ENCODE measurements at regions not wholly inside any gene's neighbourhood (a gene's known extent, or its start where the extent isn't known, plus 50 kb on each side); places are given as distances from the start of the nearest gene placed in this dataset.
"Not testable (repeated sequence)": the region's sequence is repeated elsewhere in the genome, so short reads cannot be mapped to it uniquely, and the experiment has no call there.

GRCh38 chr4:174183259-174183658 is 100.2 kb downstream of the FBXO8 start:
- DNase-seq (ENCODE audit: low spot score) = no peak

- no peak for DNase-seq (ENCODE audit: low spot score)
Observed at GRCh38 chr4:174181827-174182226, 101.6 kb downstream of the FBXO8 start.

- no peak for DNase-seq (ENCODE audit: low spot score)
Observed at GRCh38 chr4:174177536-174177935, 105.9 kb downstream of the FBXO8 start.

DNA sequence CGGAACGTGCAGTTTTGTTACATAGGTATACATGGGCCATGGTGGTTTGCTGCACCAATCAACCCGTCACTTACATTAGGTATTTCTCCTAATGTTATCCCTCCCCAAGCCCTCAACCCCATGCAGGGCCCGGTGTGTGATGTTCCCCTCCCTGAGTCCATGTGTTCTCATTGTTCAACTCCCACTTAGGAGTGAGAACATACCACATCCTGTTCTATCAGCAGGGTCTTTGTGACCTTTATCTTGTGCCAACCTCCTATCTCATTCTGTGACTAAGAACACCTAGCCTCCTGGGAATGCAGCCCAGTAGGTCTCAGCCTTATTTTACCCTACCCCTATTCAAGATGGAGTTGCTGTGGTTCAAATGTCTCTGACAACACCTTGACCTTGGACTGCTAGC is 107.6 kb downstream of the FBXO8 start:
- not testable (repeated sequence) for DNase-seq (ENCODE audit: low spot score)

DNA sequence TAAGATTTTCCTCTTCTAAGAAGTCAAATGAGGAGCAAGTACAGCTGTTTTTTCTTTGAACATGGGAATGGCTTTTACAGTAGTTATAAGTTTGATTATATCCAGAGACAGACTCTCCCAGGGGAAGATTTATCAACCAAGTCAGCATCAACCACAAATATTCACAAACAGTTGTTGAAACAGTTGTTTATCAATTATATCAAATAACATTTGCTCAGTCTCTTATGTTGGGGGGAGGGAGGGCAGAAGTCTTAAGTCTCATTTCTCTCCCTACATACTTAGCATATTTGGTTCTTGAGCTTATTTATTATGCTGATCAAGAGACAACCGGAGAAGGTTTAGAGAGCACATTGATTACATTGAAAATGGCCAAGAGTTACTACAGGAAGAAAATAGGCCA is 110.1 kb downstream of the FBXO8 start:
- no peak for DNase-seq (ENCODE audit: low spot score)

DNA sequence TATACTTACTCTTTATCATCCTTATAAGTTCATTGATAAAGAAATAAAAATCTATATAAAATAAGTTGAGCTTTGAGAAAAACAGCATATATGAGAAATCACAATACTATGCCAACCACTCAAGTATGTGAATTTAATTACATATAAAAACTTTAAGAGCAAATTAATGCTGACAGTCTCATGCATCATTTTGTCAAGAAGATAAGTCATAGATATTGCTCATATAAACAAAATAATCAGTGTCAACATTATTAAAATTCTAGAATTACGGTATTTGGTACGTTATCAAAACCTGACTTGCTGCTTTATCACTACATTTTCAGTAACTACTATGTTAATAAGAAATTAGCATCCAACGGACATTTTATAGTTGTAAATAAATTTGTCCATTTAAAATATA is 111.2 kb downstream of the FBXO8 start:
- DNase-seq (ENCODE audit: low spot score) = no peak

GRCh38 chr4:174170906-174171305 is 112.6 kb downstream of the FBXO8 start:
- no peak for DNase-seq (ENCODE audit: low spot score)

DNA sequence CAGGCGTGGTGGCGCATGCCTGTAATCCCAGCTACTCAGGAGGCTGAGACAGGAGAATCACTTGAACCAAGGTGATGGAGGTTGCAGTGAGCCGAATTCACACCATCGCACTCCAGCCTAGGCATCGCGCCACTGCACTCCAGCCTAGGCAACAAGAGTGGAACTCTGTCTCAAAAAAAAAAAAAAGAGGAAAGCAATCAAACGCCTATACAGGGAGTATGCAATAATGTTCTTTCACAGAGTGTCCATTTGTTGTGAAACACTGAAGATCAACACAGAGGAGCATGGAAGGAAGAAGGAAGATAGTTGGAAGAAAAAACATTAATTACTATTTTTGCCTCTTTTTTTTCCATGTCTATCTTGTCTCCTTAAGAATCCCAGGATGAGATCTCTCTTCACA is 113.4 kb downstream of the FBXO8 start:
- no peak for DNase-seq (ENCODE audit: low spot score)

DNA sequence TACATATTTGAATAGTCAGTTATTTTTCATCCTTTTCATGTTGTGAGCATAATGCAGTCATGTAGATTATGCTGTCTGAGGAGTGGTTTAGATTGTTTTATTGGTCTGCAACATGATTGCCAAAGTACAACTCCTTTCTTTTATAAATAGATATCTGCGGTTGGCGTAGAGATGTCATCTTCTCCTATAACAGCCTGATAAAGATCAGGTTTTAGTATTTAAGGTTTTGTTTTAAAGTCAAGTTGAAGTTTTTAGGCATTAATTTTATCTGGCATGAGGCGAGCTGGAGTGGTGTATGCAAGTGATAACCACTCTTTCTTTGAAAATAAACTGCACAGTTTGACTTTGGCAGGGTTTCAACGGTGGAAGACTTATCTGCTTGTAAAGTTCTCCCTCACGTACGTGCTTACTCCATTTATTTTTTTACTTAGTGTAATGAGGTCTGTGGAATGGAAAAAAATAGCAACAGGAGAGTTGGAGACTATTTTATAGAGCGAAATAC is 126.3 kb downstream of the FBXO8 start:
- no peak for DNase-seq (ENCODE audit: low spot score)

DNA sequence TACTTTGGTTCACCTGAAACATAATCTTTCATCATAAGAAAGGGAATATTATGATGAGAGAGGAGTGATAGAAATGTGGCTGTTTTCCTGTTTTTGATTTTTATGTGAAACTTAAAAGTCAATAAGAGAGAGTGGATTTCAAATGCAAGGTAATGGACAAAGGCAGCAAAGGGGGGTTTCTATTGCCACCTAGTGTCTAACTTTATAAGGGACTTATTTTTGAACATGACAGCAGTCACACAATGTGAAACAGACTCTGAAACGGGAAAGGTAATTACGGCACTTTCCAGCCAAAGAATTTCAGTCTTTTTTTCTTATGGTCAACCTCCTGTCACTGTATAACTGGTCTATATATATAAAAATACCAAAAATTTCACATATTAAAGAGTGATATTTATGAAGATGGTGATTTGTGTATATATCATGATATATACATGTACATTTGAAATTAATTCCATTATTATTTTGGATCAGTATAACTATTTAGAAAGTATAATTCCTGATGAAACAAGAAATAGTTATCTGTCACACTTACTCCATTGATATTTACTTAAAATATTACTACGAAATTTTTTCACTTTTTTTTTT is 127.1 kb downstream of the FBXO8 start:
- peak; percentile 43 for DNase-seq (ENCODE audit: low spot score)

GRCh38 chr4:174154215-174154854 is 129.1 kb downstream of the FBXO8 start:
- no peak for DNase-seq (ENCODE audit: low spot score)

DNA sequence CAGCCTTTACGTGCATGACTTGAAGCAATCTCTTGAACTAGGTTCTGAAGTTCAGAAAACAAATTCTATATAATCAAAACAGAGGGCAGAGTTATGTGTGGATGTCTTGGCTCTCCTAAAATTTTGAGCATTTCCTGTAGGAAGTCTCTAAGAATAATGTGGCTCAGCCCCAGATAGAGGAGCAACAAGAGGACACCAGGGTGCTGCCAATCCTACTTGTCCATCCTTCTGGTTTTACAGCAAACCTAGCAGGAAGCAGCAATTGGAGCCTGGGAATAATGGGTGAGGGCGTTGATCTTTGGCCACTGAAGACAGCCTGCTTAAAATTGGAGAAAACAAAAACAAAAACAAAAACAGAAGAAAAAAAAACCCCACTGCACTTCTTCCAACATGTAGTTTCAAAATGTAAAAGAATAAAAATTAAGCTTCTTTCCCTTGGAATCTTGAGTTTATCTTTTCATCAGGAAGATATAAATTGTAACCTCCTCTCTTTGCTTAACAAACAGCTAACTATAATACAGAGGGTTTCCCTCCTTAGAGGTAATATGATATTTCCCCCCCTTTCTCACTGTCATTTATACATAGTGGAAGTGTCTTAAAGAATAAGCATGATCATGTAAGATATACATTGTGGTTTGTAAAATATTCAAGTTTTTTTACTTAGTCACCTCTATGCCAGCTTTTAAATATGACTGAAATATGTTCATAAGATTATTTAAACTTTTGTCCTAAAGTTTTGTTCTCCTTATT is 130.6 kb downstream of the FBXO8 start:
- DNase-seq (ENCODE audit: low spot score) = no peak

DNA sequence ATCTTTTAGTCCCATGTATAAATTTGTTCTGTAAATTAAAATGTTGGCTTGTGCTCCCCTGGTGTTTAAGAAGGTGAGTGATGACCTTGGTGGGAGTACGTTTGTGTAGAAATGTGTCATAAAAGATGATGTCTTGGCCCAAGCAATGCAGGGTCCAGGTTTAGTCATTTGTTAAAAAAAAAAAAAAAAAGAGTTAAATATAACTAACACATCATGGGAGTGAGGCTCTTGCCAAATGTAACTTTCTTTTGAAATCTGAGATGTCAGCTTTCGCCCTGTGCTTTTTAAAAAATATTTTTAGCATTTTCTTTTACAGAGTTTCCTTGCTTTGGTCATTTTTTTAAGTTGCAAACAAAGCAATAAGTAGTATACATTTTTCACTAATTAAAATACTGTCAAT is 135.6 kb downstream of the FBXO8 start:
- no peak for DNase-seq (ENCODE audit: low spot score)

GRCh38 chr4:174144106-174144505 is 139.4 kb downstream of the FBXO8 start:
- DNase-seq (ENCODE audit: low spot score) = no peak

- DNase-seq (ENCODE audit: low spot score) = no peak
Observed at GRCh38 chr4:174141876-174142275, 141.6 kb downstream of the FBXO8 start.

DNA sequence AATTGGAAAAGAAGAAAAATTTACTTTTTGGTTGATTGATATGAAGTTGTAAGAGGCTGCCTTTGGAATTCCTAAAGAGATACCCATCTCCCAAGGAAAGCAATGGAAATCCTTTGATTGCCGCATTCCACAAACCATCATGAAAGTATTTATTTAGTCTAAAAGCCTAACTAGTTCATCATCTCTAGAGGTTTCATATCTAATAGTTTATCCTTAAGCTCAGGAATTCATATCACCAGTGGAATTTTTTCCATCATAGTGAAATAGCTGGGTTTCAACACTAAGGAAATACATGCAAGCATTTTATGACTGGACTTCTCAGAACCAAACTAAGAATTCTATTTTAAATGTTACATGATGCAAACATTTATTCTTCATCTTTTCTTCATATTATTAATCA is 144.9 kb downstream of the FBXO8 start:
- DNase-seq (ENCODE audit: low spot score) = no peak

GRCh38 chr4:174137698-174138097 is 145.8 kb downstream of the FBXO8 start:
- no peak for DNase-seq (ENCODE audit: low spot score)

- no peak for DNase-seq (ENCODE audit: low spot score)
Observed at GRCh38 chr4:174135936-174136406, 147.5 kb downstream of the FBXO8 start.

DNA sequence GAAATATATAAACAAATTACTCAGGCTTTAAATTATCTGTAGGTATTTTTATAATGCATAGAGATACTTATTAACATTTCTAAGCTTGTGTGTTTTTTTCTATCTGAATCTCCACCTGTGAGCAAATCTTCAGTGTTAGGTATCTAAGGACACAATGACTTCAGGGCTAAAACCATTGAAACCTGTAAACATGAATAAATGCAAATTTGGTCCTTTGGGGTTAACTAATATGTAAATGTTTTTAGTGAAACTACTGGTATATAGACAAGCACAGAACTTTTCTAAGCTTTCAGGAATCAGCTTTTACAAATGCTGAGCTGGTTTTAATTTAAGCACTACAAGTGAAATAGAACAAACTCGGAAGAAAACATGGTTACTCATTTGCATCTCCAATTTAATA is 147.9 kb downstream of the FBXO8 start:
- DNase-seq (ENCODE audit: low spot score) = no peak

DNA sequence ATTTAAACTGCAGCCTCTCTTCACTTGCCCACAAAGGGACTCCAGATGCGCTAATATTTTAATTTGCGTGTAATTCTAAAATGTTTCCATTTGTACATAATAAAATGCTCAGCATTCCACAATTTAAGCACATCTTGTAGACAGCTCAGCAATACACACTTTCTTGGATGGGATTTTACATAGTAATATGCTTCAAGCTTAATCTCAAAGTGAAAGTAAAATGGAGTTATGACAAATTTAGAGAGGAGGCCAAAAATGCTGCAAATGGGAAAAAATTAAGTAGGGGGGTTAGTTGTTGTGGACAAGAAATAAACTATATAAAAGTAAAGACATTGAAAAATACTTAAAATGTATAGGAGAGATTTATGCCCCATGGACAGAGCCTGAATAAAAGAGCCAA is 149.1 kb downstream of the FBXO8 start:
- DNase-seq (ENCODE audit: low spot score) = no peak

DNA sequence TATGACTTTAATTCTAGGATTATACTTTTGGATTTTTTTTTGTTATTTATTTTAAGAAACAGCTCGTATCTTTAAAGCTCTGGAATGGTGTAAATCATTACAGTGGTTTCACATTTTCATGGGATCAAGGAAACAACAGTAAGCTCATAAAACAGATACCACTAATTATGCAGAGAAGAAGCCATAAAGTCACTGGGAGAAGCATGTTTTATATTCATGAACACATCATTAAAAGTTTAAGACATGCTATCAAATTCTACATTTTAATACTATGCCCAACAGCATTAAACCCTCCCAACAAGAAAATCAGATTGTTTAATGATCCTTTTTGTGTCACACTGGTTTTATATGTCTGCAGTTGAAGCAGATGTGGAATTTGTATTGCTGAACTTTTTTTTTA is 149.9 kb downstream of the FBXO8 start:
- DNase-seq (ENCODE audit: low spot score) = no peak

DNA sequence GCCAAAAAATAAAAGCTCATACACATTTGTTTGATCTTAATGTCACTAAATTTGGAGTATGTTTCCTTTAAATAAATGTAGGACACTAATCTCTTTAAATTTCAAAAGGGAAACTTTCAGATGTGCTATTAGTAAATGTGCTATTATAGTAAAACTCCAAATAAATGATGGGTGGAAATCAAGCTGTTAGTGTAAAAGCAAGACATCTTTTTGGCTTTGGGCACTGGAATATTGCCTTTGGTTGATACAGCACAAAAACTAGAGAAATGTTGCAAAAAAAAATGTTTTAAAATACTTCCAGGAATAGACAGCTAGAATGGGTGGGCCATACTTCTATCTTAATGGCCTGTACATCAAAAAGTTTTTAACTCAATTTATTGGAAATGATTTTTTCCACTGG is 151.6 kb downstream of the FBXO8 start:
- no peak for DNase-seq (ENCODE audit: low spot score)

- no peak for DNase-seq (ENCODE audit: low spot score)
Observed at GRCh38 chr4:174122705-174123104, 160.8 kb downstream of the FBXO8 start.
